ENCODE measurements at regions not wholly inside any gene's neighbourhood (a gene's known extent, or its start where the extent isn't known, plus 50 kb on each side); places are given as distances from the start of the nearest gene placed in this dataset.

DNA sequence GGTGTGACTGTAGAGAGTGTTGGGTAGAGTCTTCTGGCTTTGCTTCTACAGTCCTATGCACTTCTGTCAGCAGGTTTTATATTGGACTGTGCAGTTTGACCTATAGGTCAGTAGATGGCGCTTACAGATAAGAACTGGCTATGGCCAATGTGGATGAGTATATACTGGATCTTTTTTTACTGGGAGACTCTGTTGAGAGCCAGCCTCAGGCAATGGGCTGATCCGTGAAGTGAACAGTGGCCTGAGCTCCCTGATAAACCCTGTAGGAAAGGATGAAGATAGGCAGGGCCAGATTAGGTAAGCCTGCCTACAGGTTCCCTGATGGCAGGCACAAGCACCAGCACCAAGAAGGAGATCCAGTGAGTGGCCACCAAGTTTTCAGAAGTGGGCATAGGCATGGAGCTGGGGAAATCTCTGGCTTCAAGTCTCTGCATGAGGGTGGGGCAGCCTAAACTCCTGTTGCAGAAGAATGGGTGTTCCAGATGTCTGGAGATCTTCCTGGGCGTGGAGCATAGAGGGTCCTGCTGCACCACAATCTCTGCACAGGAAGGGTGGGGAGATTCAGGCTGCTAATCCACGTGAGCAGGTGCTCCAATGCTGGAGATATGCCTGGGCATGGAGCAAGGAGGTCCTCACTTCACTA lies 326.0 kb upstream of the SGO1 start:
- Histone ChIP-seq H3K9me3 (no peaks in the 10 kb centered on the region), H3K4me3 (ENCODE audit: low read depth, low read length) (no peak overlapping the region), H3K36me3 (ENCODE audit: control insufficient read depth, insufficient read depth, low read length) (no peaks in the 10 kb centered on the region), H3K4me1 (no peaks in the 10 kb centered on the region), H3K27me3 (replicated peaks; ENCODE audit: control insufficient read depth, insufficient read depth, low read length) (no peaks in the 10 kb centered on the region)
- Mint-ChIP-seq H3K4me1 (ENCODE audit: low read depth, unreplicated experiment) (no peaks in the 10 kb centered on the region), H3K9me3 (ENCODE audit: unreplicated experiment) (no peaks in the 10 kb centered on the region), H3K4me3 (ENCODE audit: unreplicated experiment) (no peak overlapping the region), H3K36me3 (ENCODE audit: insufficient read depth, unreplicated experiment) (no peaks in the 10 kb centered on the region), H3K27ac (ENCODE audit: unreplicated experiment) (no peak overlapping the region), H3K27me3 (ENCODE audit: insufficient read depth, unreplicated experiment) (peaks cover 3% of the 10 kb centered on the region)
- peak; percentile 45 to 65 for TF ChIP-seq CTCF (IDR thresholded peaks at IDR 0.05; ENCODE audit: insufficient read depth in 1 of 2, low read depth in 1 of 2, low read length in 1 of 2, severe bottlenecking in 1 of 2, unreplicated experiment in 1 of 2)
- ChIA-PET POLR2A (no interaction called here), CTCF (interaction anchor here (0.6 kb wide), 1 partner anchor 593 kb away, joined by 3 read pairs; no protein-coding TSS in a partner anchor)
- peak; percentile 22 to 38 for DNase-seq
- no TSS peak for BruUV-seq (replicated peaks)
- intact Hi-C loops (cut with micrococcal nuclease; ENCODE audit: unreplicated experiment), result loop anchor here (1.0 to 5.0 kb wide), 8 partner anchors 157 to 1605 kb away; no protein-coding TSS in a partner anchor

- POLR2A ChIA-PET, result no interaction called here
- Mint-ChIP-seq H3K9me3 (ENCODE audit: unreplicated experiment) (no peaks in the 10 kb centered on the region), H3K27me3 (ENCODE audit: insufficient read depth, unreplicated experiment) (peaks cover 3% of the 10 kb centered on the region), H3K4me1 (ENCODE audit: low read depth, unreplicated experiment) (no peaks in the 10 kb centered on the region), H3K36me3 (ENCODE audit: insufficient read depth, unreplicated experiment) (no peaks in the 10 kb centered on the region), H3K4me3 (ENCODE audit: unreplicated experiment) (no peak overlapping the region), H3K27ac (ENCODE audit: unreplicated experiment) (no peak overlapping the region)
- no peak for DNase-seq
- BruUV-seq (replicated peaks), result no TSS peak
- H3K4me1 ChIP-seq, result no peaks in the 10 kb centered on the region
- no peak overlapping the region for H3K4me3 ChIP-seq (ENCODE audit: low read depth, low read length)
- CTCF ChIA-PET, result no interaction called here
- no peaks in the 10 kb centered on the region for H3K36me3 ChIP-seq (ENCODE audit: control insufficient read depth, insufficient read depth, low read length)
- no peak for TF ChIP-seq CTCF (IDR thresholded peaks at IDR 0.05; ENCODE audit: insufficient read depth in 1 of 2, low read depth in 1 of 2, low read length in 1 of 2, severe bottlenecking in 1 of 2, unreplicated experiment in 1 of 2)
- no peaks in the 10 kb centered on the region for H3K27me3 ChIP-seq (replicated peaks; ENCODE audit: control insufficient read depth, insufficient read depth, low read length)
- intact Hi-C loops (cut with micrococcal nuclease; ENCODE audit: unreplicated experiment), result loop anchor here (2.0 to 5.0 kb wide), 4 partner anchors 286 to 1607 kb away; no protein-coding TSS in a partner anchor
- no peaks in the 10 kb centered on the region for H3K9me3 ChIP-seq
These were observed 324.4 kb upstream of the SGO1 start for GRCh38 chr3:20510396-20510795.

DNA sequence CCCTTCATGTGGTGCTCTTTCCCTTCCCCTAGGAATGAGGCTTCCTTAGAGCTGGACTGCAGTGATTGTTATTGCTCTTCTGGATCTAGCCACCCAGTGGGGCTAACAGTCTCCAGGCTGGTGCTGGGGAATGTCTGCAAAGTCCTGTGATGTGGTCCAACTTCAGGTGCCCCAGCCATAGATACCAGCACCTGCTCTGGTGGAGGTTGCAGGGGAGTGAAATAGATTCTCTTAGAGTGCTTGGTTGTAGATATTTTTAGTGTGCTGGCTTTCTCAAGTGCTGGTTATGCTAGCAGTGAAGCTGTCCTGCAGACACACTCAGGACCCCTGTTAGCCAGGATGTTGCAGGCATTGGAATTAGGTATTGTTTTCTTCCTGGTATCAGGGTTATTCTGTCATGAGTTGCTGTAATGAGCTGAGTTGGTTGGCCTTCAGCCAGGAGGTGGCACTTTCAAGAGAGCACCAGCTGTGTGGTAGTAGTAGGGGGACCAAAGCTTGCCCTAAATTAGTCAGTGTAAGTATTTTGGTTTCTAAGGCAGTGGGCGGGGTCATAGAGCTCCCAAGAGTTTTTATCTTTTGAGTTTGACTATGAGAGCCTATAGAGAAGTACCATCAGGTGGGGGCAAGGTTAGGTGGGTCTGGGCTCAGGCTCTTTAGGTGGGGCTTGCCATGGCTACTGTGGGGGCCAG lies 317.5 kb upstream of the SGO1 start:
- Mint-ChIP-seq H3K9me3 (ENCODE audit: unreplicated experiment) (no peaks in the 10 kb centered on the region), H3K4me1 (ENCODE audit: low read depth, unreplicated experiment) (no peaks in the 10 kb centered on the region), H3K4me3 (ENCODE audit: unreplicated experiment) (no peak overlapping the region), H3K27ac (ENCODE audit: unreplicated experiment) (no peak overlapping the region), H3K36me3 (ENCODE audit: insufficient read depth, unreplicated experiment) (no peaks in the 10 kb centered on the region), H3K27me3 (ENCODE audit: insufficient read depth, unreplicated experiment) (no peaks in the 10 kb centered on the region)
- Histone ChIP-seq H3K27me3 (replicated peaks; ENCODE audit: control insufficient read depth, insufficient read depth, low read length) (no peaks in the 10 kb centered on the region), H3K9me3 (no peaks in the 10 kb centered on the region), H3K4me1 (no peaks in the 10 kb centered on the region), H3K36me3 (ENCODE audit: control insufficient read depth, insufficient read depth, low read length) (no peaks in the 10 kb centered on the region), H3K4me3 (ENCODE audit: low read depth, low read length) (no peak overlapping the region)
- DNase-seq, result no peak
- ChIA-PET CTCF (no interaction called here), POLR2A (no interaction called here)
- BruUV-seq (replicated peaks), result no TSS peak
- intact Hi-C loops (cut with micrococcal nuclease; ENCODE audit: unreplicated experiment), result no loop called here
- TF ChIP-seq CTCF (IDR thresholded peaks at IDR 0.05; ENCODE audit: insufficient read depth in 1 of 2, low read depth in 1 of 2, low read length in 1 of 2, severe bottlenecking in 1 of 2, unreplicated experiment in 1 of 2), result no peak

All from Caco-2 (cell line).